H9 (cell line): ENCODE measurements at regions not wholly inside any gene's neighbourhood (a gene's known extent, or its start where the extent isn't known, plus 50 kb on each side); places are given as distances from the start of the nearest gene placed in this dataset.

ENCODE experiments used
- DNase-seq: peaks from one replicate; pipeline ENCODE4 v3.0.0-alpha.2; 2017
- H2AFZ ChIP-seq: one replicate; pipeline ENCODE4 v1.6.1; 2013; ENCODE audit warnings: mild to moderate bottlenecking, low read length, control low read depth, moderate library complexity
- H2AK5ac ChIP-seq: 2 replicates; pipeline ENCODE4 v1.6.1; 2013; ENCODE audit warnings: low read length, control low read depth, mixed read lengths; ENCODE audit not compliant: insufficient read length
- H2BK120ac ChIP-seq: one replicate; pipeline ENCODE4 v1.6.1; 2013; ENCODE audit warnings: low read depth, mild to moderate bottlenecking, low read length, control low read depth, inconsistent platforms; ENCODE audit not compliant: poor library complexity, severe bottlenecking
- H2BK12ac ChIP-seq: 2 replicates; pipeline ENCODE4 v1.6.1; 2013; ENCODE audit warnings: low read length, control low read depth, mixed read lengths, low read depth; ENCODE audit not compliant: insufficient read length
- H2BK15ac ChIP-seq: 2 replicates; pipeline ENCODE4 v1.6.1; 2013; ENCODE audit warnings: low read depth, low read length, control low read depth
- H2BK20ac ChIP-seq: one replicate; pipeline ENCODE4 v1.6.1; 2013; ENCODE audit warnings: low read depth, mild to moderate bottlenecking, low read length, control low read depth, inconsistent platforms; ENCODE audit not compliant: poor library complexity, severe bottlenecking
- H2BK5ac ChIP-seq: 2 replicates; pipeline ENCODE4 v1.6.1; 2013; ENCODE audit warnings: low read length, control low read depth, mixed read lengths; ENCODE audit not compliant: insufficient read length
- H3K14ac ChIP-seq: 2 replicates; pipeline ENCODE4 v1.6.1; 2013; ENCODE audit warnings: low read length, control low read depth; ENCODE audit not compliant: insufficient read depth
- H3K18ac ChIP-seq: 2 replicates; pipeline ENCODE4 v1.6.1; 2013; ENCODE audit warnings: low read depth, mild to moderate bottlenecking, mixed read lengths, low read length, control low read depth; ENCODE audit not compliant: insufficient read length
- H3K23ac ChIP-seq: 2 replicates; pipeline ENCODE4 v1.6.1; 2013; ENCODE audit warnings: low read length, control low read depth, mixed read lengths, low read depth; ENCODE audit not compliant: insufficient read length
- H3K23me2 ChIP-seq: 2 replicates; pipeline ENCODE4 v1.6.1; 2013; ENCODE audit warnings: low read depth, mild to moderate bottlenecking, mixed read lengths, low read length, control low read depth; ENCODE audit not compliant: insufficient read length, poor library complexity, severe bottlenecking
- H3K27ac ChIP-seq: 2 replicates; pipeline ENCODE4 v1.5.1; 2013; ENCODE audit warnings: low read length, control low read depth, mixed read lengths, low read depth; ENCODE audit not compliant: insufficient read length
- H3K27me3 ChIP-seq: 2 replicates; pipeline ENCODE4 v1.6.1; 2013; ENCODE audit warnings: low read length, control low read depth, inconsistent platforms; ENCODE audit not compliant: insufficient read depth
- H3K4ac ChIP-seq: 2 replicates; pipeline ENCODE4 v1.6.1; 2013; ENCODE audit warnings: low read depth, mild to moderate bottlenecking, control low read depth, inconsistent platforms, low read length, moderate library complexity
- H3K4me1 ChIP-seq: 2 replicates; pipeline ENCODE4 v1.6.1; 2013; ENCODE audit warnings: low read length, control low read depth, inconsistent platforms; ENCODE audit not compliant: insufficient read depth
- H3K4me2 ChIP-seq: 2 replicates; pipeline ENCODE4 v1.6.1; 2013; ENCODE audit warnings: low read length, control low read depth, mixed read lengths; ENCODE audit not compliant: insufficient read length, insufficient read depth
- H3K56ac ChIP-seq: 2 replicates; pipeline ENCODE4 v1.6.1; 2013; ENCODE audit warnings: low read depth, mild to moderate bottlenecking, mixed read lengths, low read length, control low read depth; ENCODE audit not compliant: insufficient read length
- H3K79me1 ChIP-seq: 2 replicates; pipeline ENCODE4 v1.6.1; 2013; ENCODE audit warnings: low read depth, mild to moderate bottlenecking, moderate library complexity, low read length, control low read depth, inconsistent platforms; ENCODE audit not compliant: insufficient read depth, poor library complexity, severe bottlenecking
- H3K79me2 ChIP-seq: 2 replicates; pipeline ENCODE4 v1.6.1; 2013; ENCODE audit warnings: low read length, control low read depth, inconsistent platforms; ENCODE audit not compliant: insufficient read depth
- H3K9ac ChIP-seq: 2 replicates; pipeline ENCODE4 v1.6.1; 2013; ENCODE audit warnings: low read length, control low read depth, mixed read lengths; ENCODE audit not compliant: insufficient read length; ENCODE audit errors: extremely low read depth
- H3K9me3 ChIP-seq: one replicate; pipeline ENCODE4 v1.6.1; 2013; ENCODE audit warnings: low read depth, low read length, inconsistent platforms; ENCODE audit not compliant: control insufficient read depth
- H3T11ph ChIP-seq: one replicate; pipeline ENCODE4 v1.6.1; 2013; ENCODE audit warnings: mild to moderate bottlenecking, low read length, control low read depth, inconsistent platforms
- H4K20me1 ChIP-seq: one replicate; pipeline ENCODE4 v1.6.1; 2013; ENCODE audit not compliant: control insufficient read depth, insufficient read length, insufficient read depth
- H4K5ac ChIP-seq: 2 replicates; pipeline ENCODE4 v1.6.1; 2013; ENCODE audit warnings: low read depth, mild to moderate bottlenecking, mixed read lengths, low read length, control low read depth; ENCODE audit not compliant: insufficient read length
- H4K8ac ChIP-seq: replicated peaks from 2 replicates; pipeline ENCODE4 v1.6.1; 2013; ENCODE audit warnings: low read length, control low read depth, mixed read lengths, low read depth; ENCODE audit not compliant: insufficient read length
- H4K91ac ChIP-seq: 2 replicates; pipeline ENCODE4 v1.6.1; 2013; ENCODE audit warnings: low read depth, mild to moderate bottlenecking, moderate library complexity, mixed read lengths, low read length, control low read depth; ENCODE audit not compliant: insufficient read length
- H3K27ac Mint-ChIP-seq, 3 experiments: 2 replicates in 2 of 3; 3 replicates in 1 of 3; pipeline ENCODE4 v1.8.0; 2020 to 2021; ENCODE audit warnings: mixed read lengths in 3 of 3, mild to moderate bottlenecking in 1 of 3, moderate library complexity in 1 of 3
- H3K27me3 Mint-ChIP-seq: 2 replicates; pipeline ENCODE4 v1.8.0; 2021; ENCODE audit warnings: low read depth, mild to moderate bottlenecking, moderate library complexity, mixed read lengths
- H3K36me3 Mint-ChIP-seq, 3 experiments: 2 replicates in 2 of 3; 3 replicates in 1 of 3; pipeline ENCODE4 v1.8.0; 2020 to 2021; ENCODE audit warnings: low read depth in 3 of 3, mixed read lengths in 3 of 3; ENCODE audit not compliant: insufficient read depth in 1 of 3
- H3K4me1 Mint-ChIP-seq, 2 experiments: 2 replicates each; pipeline ENCODE4 v1.8.0; 2020; ENCODE audit warnings: mixed read lengths in 2 of 2
- H3K4me3 Mint-ChIP-seq, 2 experiments: 2 replicates in 1 of 2; 3 replicates in 1 of 2; pipeline ENCODE4 v1.8.0; 2020 to 2021; ENCODE audit warnings: mild to moderate bottlenecking in 2 of 2, mixed read lengths in 2 of 2, moderate library complexity in 1 of 2
- H3K9me3 Mint-ChIP-seq, 2 experiments: 2 replicates in 1 of 2; 3 replicates in 1 of 2; pipeline ENCODE4 v1.8.0; 2020; ENCODE audit warnings: mild to moderate bottlenecking in 2 of 2, mixed read lengths in 2 of 2, moderate library complexity in 1 of 2
- CTCF ChIP-seq: fragments of 200-600 bp; sonication (generic); conservative IDR thresholded peaks from 3 replicates; pipeline ENCODE4 v1.8.0; 2021; ENCODE audit warnings: antibody characterized with exemption, mild to moderate bottlenecking
- WGBS: extraction: QIAGEN DNeasy Blood & Tissue Kit; methylation state at CpG from one replicate; pipeline ENCODE4 v1.1.7; 2013; ENCODE audit warnings: missing lambda C conversion rate, low lambda C conversion rate, mixed read lengths; ENCODE audit not compliant: insufficient read length; ENCODE audit errors: extremely low coverage; 5-methylcytosine and 5-hydroxymethylcytosine counted together

- Histone ChIP-seq H4K5ac (no peak overlapping the region), H2BK15ac (no peak overlapping the region), H3K18ac (no peak overlapping the region), H3K14ac (no peak overlapping the region), H2AK5ac (no peak overlapping the region), H3K79me2 (no peaks in the 10 kb centered on the region), H2AFZ (no peak overlapping the region), H2BK120ac (no peak overlapping the region), H3K9me3 (no peaks in the 10 kb centered on the region), H3K23me2 (no peaks in the 10 kb centered on the region), H3T11ph (no peak overlapping the region), H3K9ac (no peak overlapping the region), H3K4me1 (no peaks in the 10 kb centered on the region), H3K4ac (no peak overlapping the region), H3K27ac (no peak overlapping the region), H2BK12ac (no peak overlapping the region), H3K79me1 (no peaks in the 10 kb centered on the region), H3K56ac (no peak overlapping the region), H3K27me3 (no peaks in the 10 kb centered on the region), H4K20me1 (no peaks in the 10 kb centered on the region), H3K23ac (no peak overlapping the region), H4K8ac (no peak overlapping the region), H3K4me2 (no peak overlapping the region), H2BK5ac (no peak overlapping the region), H4K91ac (no peak overlapping the region), H2BK20ac (no peak overlapping the region)
- no peak for TF ChIP-seq CTCF
- Mint-ChIP-seq H3K9me3 (no peaks in the 10 kb centered on the region), H3K27ac (no peak overlapping the region), H3K4me1 (no peaks in the 10 kb centered on the region), H3K4me3 (no peak overlapping the region), H3K36me3 (no peaks in the 10 kb centered on the region; a peak in 1 of 7 replicates), H3K27me3 (no peaks in the 10 kb centered on the region)
- no CpG with 5 or more reads among the region's 9 CpGs for WGBS
- DNase-seq, result no peak
Measured at GRCh38 chr18:46392576-46392975, 264.4 kb downstream of the LOXHD1 start.
